ACHN (cell line): ENCODE measurements at regions not wholly inside any gene's neighbourhood (a gene's known extent, or its start where the extent isn't known, plus 50 kb on each side); places are given as distances from the start of the nearest gene placed in this dataset.
A peak's percentile ranks its signal among the peaks of the same experiment; 100 is the strongest.

ENCODE experiments used
- DNase-seq: peaks from one replicate; pipeline ENCODE4 v3.0.0-alpha.2; 2015
- in situ Hi-C: cut with HindIII; loops from 2 replicates; pipeline ENCODE4 v1.10.0; 2017; ENCODE audit warnings: low sequenced_read_pairs, low pct_ligation_motif_present, low pct_unique_long_range_greater_than_20kb

- no peak for DNase-seq
- in situ Hi-C loops, result no loop called here
Measured at GRCh38 chr4:19944806-19945205, 306.9 kb upstream of the SLIT2 start.

- in situ Hi-C loops, result no loop called here
- DNase-seq, result no peak
Measured at GRCh38 chr4:19944251-19944650, 307.5 kb upstream of the SLIT2 start.

- no peak for DNase-seq
- in situ Hi-C loops, result no loop called here
Measured at GRCh38 chr4:19941434-19941833, 310.3 kb upstream of the SLIT2 start.

DNA sequence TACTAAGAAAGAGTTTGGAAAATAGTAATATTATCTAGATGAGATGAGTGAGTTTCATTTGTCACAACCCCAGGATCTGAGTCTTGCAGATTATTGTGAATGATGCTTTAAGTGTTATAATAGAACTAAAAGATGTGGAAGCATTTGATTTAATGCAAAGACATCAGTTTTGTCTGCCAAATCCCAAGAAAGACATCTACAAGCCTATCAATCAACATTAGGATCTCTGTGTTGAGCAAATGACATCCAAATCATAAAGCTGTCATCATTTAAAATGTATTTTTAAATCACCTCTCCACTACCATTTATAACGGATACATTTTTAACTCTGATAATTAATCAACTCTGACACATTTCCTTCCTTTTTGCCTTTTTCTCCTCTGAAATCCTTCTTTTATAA, 310.8 kb upstream of the SLIT2 start:
- in situ Hi-C loops, result no loop called here
- DNase-seq, result no peak

- in situ Hi-C loops, result no loop called here
Measured at GRCh38 chr4:19936476-19936875, 315.2 kb upstream of the SLIT2 start.

DNA sequence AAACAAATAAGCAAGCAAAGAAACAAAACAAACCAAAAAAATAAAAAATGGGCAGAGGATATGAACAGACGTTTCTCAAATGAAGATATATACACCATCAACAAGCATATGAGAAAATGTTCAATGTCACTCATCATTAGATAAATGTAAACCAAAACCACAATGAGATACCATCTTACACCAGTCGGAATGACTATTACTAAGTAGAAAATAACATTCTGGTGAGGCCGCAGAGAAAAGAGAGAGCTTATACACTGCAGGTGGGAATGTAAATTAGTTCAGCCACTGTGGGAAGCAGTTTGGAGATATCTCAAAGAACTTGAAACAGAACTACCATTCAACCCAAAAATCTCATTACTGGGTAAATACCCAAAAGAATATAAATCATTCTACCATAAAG, 321.0 kb upstream of the SLIT2 start:
- no peak for DNase-seq
- in situ Hi-C loops, result no loop called here

More at GRCh38 chr4:19936476-19936875, 315.2 kb upstream of the SLIT2 start:
- peak; percentile 80 for DNase-seq

DNA sequence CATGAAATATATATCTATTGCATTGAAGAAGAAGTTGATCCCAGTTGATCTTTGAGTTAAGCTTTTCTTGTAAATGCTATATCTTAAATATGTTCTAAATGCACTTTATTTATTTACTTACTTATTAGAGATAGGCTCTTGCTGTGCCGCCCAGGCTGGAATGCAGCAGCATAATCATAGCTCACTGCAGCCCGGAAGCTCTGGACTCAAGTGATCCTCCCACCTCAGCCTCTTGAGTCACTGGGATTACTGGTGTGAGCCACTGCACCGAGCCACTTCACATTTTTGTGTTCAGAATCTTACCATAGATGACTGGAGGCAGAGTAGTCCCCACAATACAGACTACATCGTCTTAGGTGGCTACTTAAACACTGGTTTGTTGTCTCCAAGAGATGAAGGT, 324.3 kb upstream of the SLIT2 start:
- DNase-seq, result no peak
- in situ Hi-C loops, result no loop called here

DNA sequence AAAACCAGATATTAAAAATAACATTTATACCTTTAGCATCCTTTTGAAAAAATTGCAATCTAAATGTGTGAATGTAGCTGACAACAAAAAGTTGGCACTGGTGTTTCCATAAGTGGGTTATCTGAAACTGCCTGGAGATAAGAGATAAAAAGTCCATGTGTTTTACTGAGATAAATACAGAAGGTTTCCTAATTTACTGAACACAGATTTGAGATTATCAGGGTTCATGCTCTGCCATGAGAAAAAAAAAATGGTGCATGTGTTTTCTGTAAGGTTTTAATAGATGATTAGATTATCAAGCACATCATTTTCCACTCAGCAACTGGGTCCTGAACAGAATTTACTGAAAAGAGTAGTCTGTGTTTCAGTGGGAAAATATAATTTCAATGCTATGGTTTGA, 326.2 kb upstream of the SLIT2 start:
- in situ Hi-C loops, result no loop called here
- no peak for DNase-seq

GRCh38 chr4:19924761-19925160, 326.9 kb upstream of the SLIT2 start:
- in situ Hi-C loops, result no loop called here
- no peak for DNase-seq

GRCh38 chr4:19915276-19915675, 336.4 kb upstream of the SLIT2 start:
- in situ Hi-C loops, result no loop called here
- no peak for DNase-seq

- no peak for DNase-seq
- in situ Hi-C loops, result no loop called here
Measured at GRCh38 chr4:19913650-19914049, 338.1 kb upstream of the SLIT2 start.

GRCh38 chr4:19910861-19911525, 340.7 kb upstream of the SLIT2 start:
- no peak for DNase-seq
- in situ Hi-C loops, result no loop called here

- in situ Hi-C loops, result no loop called here
- no peak for DNase-seq
Measured at GRCh38 chr4:19905024-19905423, 346.7 kb upstream of the SLIT2 start.

- in situ Hi-C loops, result no loop called here
- DNase-seq, result no peak
Measured at GRCh38 chr4:19888587-19888986, 363.1 kb upstream of the SLIT2 start.

GRCh38 chr4:19883841-19884240, 367.9 kb upstream of the SLIT2 start:
- DNase-seq, result no peak
- in situ Hi-C loops, result no loop called here

DNA sequence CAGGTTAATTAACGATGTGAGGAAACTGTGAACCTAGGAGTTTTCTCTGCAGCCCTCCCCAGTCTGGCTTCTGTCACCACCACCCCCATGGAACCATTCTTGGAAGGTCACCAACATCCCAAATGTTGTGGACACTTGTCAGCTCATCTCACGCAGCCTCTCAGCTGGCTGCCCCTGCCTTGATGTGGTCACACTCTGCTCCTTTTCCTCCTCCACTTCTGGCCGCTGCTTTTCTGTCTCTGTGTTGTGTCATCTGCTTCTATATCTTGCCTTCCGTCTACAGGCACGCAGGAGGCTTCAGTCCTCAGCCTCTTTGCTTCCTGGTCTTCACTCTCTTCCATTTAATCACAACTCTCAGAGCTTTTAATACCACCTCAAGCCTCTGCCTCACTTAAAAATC, 371.5 kb upstream of the SLIT2 start:
- in situ Hi-C loops, result no loop called here

DNA sequence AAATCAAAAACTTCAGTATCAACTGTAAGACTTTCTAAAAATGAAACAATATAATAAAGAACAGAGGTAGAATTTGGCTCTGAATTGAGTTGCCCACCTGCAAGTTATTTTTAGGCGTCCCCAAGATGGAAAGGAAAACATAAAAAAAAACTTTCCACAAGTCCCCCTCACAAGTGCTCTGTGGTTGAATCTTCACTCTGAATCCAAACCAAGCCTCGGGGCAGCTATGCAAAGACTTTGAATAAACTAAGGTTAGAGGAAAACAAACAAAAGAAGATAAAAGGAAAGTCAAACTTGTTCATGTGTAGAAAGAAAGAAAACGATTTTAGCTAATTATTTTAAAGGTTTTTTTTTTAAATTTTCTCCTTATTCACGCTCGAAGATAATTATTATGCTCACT, 372.4 kb upstream of the SLIT2 start:
- in situ Hi-C loops, result no loop called here

More for the DNA sequence above, 371.5 kb upstream of the SLIT2 start:
- no peak for DNase-seq

GRCh38 chr4:19857991-19858390, 393.7 kb upstream of the SLIT2 start:
- in situ Hi-C loops, result no loop called here
- DNase-seq, result no peak

More for the DNA sequence above, 372.4 kb upstream of the SLIT2 start:
- no peak for DNase-seq

DNA sequence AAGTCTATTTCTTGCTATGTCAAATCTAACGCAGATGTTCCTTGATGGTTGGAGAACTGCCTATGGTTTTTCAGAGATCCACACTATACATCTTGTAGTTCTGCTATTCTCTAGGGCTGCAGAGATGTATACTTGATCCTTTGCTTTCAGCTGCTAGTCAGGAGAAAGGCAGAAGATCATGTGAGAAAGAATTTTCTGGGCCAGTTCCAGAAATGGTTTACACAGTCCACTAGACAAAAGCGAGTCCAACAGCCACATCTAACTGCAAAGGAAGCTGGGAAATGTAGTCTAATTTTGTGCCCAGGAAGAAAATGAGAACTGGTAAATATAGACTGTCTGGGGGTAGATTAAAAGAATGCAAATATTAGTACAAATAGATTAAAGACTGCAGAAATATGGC, 394.3 kb upstream of the SLIT2 start:
- peak; percentile 4 for DNase-seq
- in situ Hi-C loops, result no loop called here

- peak; percentile 86 for DNase-seq
- in situ Hi-C loops, result no loop called here
Measured at GRCh38 chr4:19850909-19851308, 400.8 kb upstream of the SLIT2 start.

GRCh38 chr4:19844446-19844845, 407.3 kb upstream of the SLIT2 start:
- DNase-seq, result no peak
- in situ Hi-C loops, result no loop called here
